ENCODE measurements at regions not wholly inside any gene's neighbourhood (a gene's known extent, or its start where the extent isn't known, plus 50 kb on each side); places are given as distances from the start of the nearest gene placed in this dataset.

- TF ChIP-seq CREB1 (IDR thresholded peaks at IDR 0.05; ENCODE audit: low read depth) (no peak), RAD21 (IDR thresholded peaks at IDR 0.05; ENCODE audit: low read depth) (0 out of 2 replicates have a peak, but pooled peaks have one; percentile 17)
Observed at GRCh38 chr9:1701113-1701512, 314.0 kb upstream of the SMARCA2 start.

- no peak for TF ChIP-seq ZBTB7A (IDR thresholded peaks at IDR 0.05; ENCODE audit: low read depth)
- TF ChIP-seq TAF1 (IDR thresholded peaks at IDR 0.05; ENCODE audit: low read depth), result no peak
- no peak for TF ChIP-seq EP300 (IDR thresholded peaks at IDR 0.05; ENCODE audit: borderline replicate concordance)
- TF ChIP-seq RAD21 (IDR thresholded peaks at IDR 0.05; ENCODE audit: low read depth), result no peak
- TF ChIP-seq REST (IDR thresholded peaks at IDR 0.05; ENCODE audit: low read depth), result no peak
- TF ChIP-seq NFIC (IDR thresholded peaks at IDR 0.05), result no peak
- TF ChIP-seq TCF12 (IDR thresholded peaks at IDR 0.05; ENCODE audit: low read depth), result no peak
- no peak for TF ChIP-seq TEAD4 (IDR thresholded peaks at IDR 0.05)
- TF ChIP-seq CREB1 (IDR thresholded peaks at IDR 0.05; ENCODE audit: low read depth), result no peak
- no peak for TF ChIP-seq CEBPB (IDR thresholded peaks at IDR 0.05)
Observed at GRCh38 chr9:1702701-1703100, 312.4 kb upstream of the SMARCA2 start.

- TF ChIP-seq NFIC (IDR thresholded peaks at IDR 0.05) (peak; percentile 29; the same call in 1 of the 2 replicates), TCF12 (IDR thresholded peaks at IDR 0.05; ENCODE audit: low read depth) (0 out of 2 replicates have a peak, but pooled peaks have one; percentile 53), EP300 (IDR thresholded peaks at IDR 0.05; ENCODE audit: borderline replicate concordance) (peak; percentile 64; the same call in 1 of the 2 replicates), FOXM1 (IDR thresholded peaks at IDR 0.05; ENCODE audit: borderline replicate concordance, low read depth) (peak; percentile 49; the same call in 1 of the 2 replicates), TEAD4 (IDR thresholded peaks at IDR 0.05) (peak; percentile 75), TAF1 (IDR thresholded peaks at IDR 0.05; ENCODE audit: low read depth) (no peak), USF1 (IDR thresholded peaks at IDR 0.05) (no peak)
Observed at GRCh38 chr9:1707291-1707690, 307.9 kb upstream of the SMARCA2 start.

- TF ChIP-seq USF1 (IDR thresholded peaks at IDR 0.05) (no peak), CREB1 (IDR thresholded peaks at IDR 0.05; ENCODE audit: low read depth) (no peak), EP300 (IDR thresholded peaks at IDR 0.05; ENCODE audit: borderline replicate concordance) (peak; percentile 90), RAD21 (IDR thresholded peaks at IDR 0.05; ENCODE audit: low read depth) (no peak), NFIC (IDR thresholded peaks at IDR 0.05) (peak; percentile 45), MAX (IDR thresholded peaks at IDR 0.05) (peak; percentile 8; the same call in 1 of the 2 replicates), REST (IDR thresholded peaks at IDR 0.05; ENCODE audit: low read depth) (no peak), TEAD4 (IDR thresholded peaks at IDR 0.05) (peak; percentile 86; the same call in 1 of the 2 replicates), YY1 (IDR thresholded peaks at IDR 0.05; ENCODE audit: low read depth) (peak; percentile 57; the same call in 1 of the 2 replicates), EGR1 (IDR thresholded peaks at IDR 0.05) (no peak), CEBPB (IDR thresholded peaks at IDR 0.05) (peak; percentile 59), FOXM1 (IDR thresholded peaks at IDR 0.05; ENCODE audit: borderline replicate concordance, low read depth) (peak; percentile 91), TCF12 (IDR thresholded peaks at IDR 0.05; ENCODE audit: low read depth) (peak; percentile 82; the same call in 1 of the 2 replicates)
Observed at GRCh38 chr9:1708219-1708618, 306.9 kb upstream of the SMARCA2 start.

GRCh38 chr9:1709347-1709746 is 305.8 kb upstream of the SMARCA2 start:
- TF ChIP-seq TAF1 (IDR thresholded peaks at IDR 0.05; ENCODE audit: low read depth), result no peak
- TF ChIP-seq FOXM1 (IDR thresholded peaks at IDR 0.05; ENCODE audit: borderline replicate concordance, low read depth), result no peak
- TF ChIP-seq TCF12 (IDR thresholded peaks at IDR 0.05; ENCODE audit: low read depth), result no peak
- TF ChIP-seq RAD21 (IDR thresholded peaks at IDR 0.05; ENCODE audit: low read depth), result peak; percentile 32; the same call in 1 of the 2 replicates
- TF ChIP-seq NFIC (IDR thresholded peaks at IDR 0.05), result no peak

GRCh38 chr9:1712861-1713450 is 302.2 kb upstream of the SMARCA2 start:
- TF ChIP-seq FOXM1 (IDR thresholded peaks at IDR 0.05; ENCODE audit: borderline replicate concordance, low read depth), result no peak
- TF ChIP-seq TAF1 (IDR thresholded peaks at IDR 0.05; ENCODE audit: low read depth), result no peak
- TF ChIP-seq TEAD4 (IDR thresholded peaks at IDR 0.05), result no peak
- no peak for TF ChIP-seq CREB1 (IDR thresholded peaks at IDR 0.05; ENCODE audit: low read depth)
- TF ChIP-seq TCF12 (IDR thresholded peaks at IDR 0.05; ENCODE audit: low read depth), result no peak
- no peak for TF ChIP-seq NFIC (IDR thresholded peaks at IDR 0.05)
- TF ChIP-seq CEBPB (IDR thresholded peaks at IDR 0.05), result no peak
- no peak for TF ChIP-seq YY1 (IDR thresholded peaks at IDR 0.05; ENCODE audit: low read depth)
- TF ChIP-seq USF1 (IDR thresholded peaks at IDR 0.05), result no peak
- TF ChIP-seq RAD21 (IDR thresholded peaks at IDR 0.05; ENCODE audit: low read depth), result no peak
- TF ChIP-seq MAX (IDR thresholded peaks at IDR 0.05), result no peak
- TF ChIP-seq EP300 (IDR thresholded peaks at IDR 0.05; ENCODE audit: borderline replicate concordance), result no peak
